DND-41 (cell line): ENCODE measurements at regions not wholly inside any gene's neighbourhood (a gene's known extent, or its start where the extent isn't known, plus 50 kb on each side); places are given as distances from the start of the nearest gene placed in this dataset.
"Not testable (repeated sequence)": the region's sequence is repeated elsewhere in the genome, so short reads cannot be mapped to it uniquely, and the experiment has no call there.

Experiments used
- ATAC-seq: fragments of 200-7000 bp; cut with Tn5 transposase; 3 replicates; pipeline ENCODE4 v1.9.1; 2021; ENCODE audit warnings: low read depth; ENCODE audit not compliant: insufficient read depth
- DNase-seq: peaks from one replicate; pipeline ENCODE4 v3.0.0-alpha.2; 2020
- H2AFZ ChIP-seq: 2 replicates; pipeline ENCODE4 v1.6.0; 2012; ENCODE audit warnings: low read depth, low read length
- H3K27ac ChIP-seq: 2 replicates; pipeline ENCODE4 v1.5.1; 2012; ENCODE audit warnings: low read length, inconsistent platforms
- H3K27me3 ChIP-seq: fragments of 200-600 bp; sonication (generic); 2 replicates; pipeline ENCODE4 v1.6.0; 2012; ENCODE audit warnings: low read length, mild to moderate bottlenecking, inconsistent platforms; ENCODE audit not compliant: insufficient read depth, poor library complexity
- H3K36me3 ChIP-seq: 2 replicates; pipeline ENCODE4 v1.5.1; 2012; ENCODE audit warnings: low read length, inconsistent platforms; ENCODE audit not compliant: insufficient read depth
- H3K4me1 ChIP-seq: 2 replicates; pipeline ENCODE4 v1.5.1; 2012; ENCODE audit warnings: mild to moderate bottlenecking, low read length; ENCODE audit not compliant: insufficient read depth
- H3K4me2 ChIP-seq: 2 replicates; pipeline ENCODE4 v1.6.0; 2012; ENCODE audit warnings: mild to moderate bottlenecking, moderate library complexity, low read length, inconsistent platforms; ENCODE audit not compliant: insufficient read depth
- H3K4me3 ChIP-seq, 2 experiments: fragments of 200-600 bp in 1 of 2; shearing (Covaris generic) in 1 of 2; 2 replicates each; pipeline ENCODE4 v1.5.1; 2012 to 2016; ENCODE audit warnings: inconsistent platforms in 2 of 2, low read length in 2 of 2, mild to moderate bottlenecking in 2 of 2, low read depth in 1 of 2, moderate library complexity in 1 of 2
- H3K79me2 ChIP-seq: 2 replicates; pipeline ENCODE4 v1.6.0; 2012; ENCODE audit warnings: low read length, inconsistent platforms; ENCODE audit not compliant: insufficient read depth
- H3K9ac ChIP-seq: 2 replicates; pipeline ENCODE4 v1.6.0; 2012; ENCODE audit warnings: low read depth, mild to moderate bottlenecking, inconsistent platforms, low read length, moderate library complexity
- H3K9me3 ChIP-seq: 2 replicates; pipeline ENCODE4 v1.5.1; 2012; ENCODE audit warnings: low read length, moderate library complexity, mild to moderate bottlenecking, inconsistent platforms; ENCODE audit not compliant: insufficient read depth, severe bottlenecking
- H4K20me1 ChIP-seq: 2 replicates; pipeline ENCODE4 v1.6.0; 2012; ENCODE audit warnings: low read length; ENCODE audit not compliant: insufficient read depth
- CTCF ChIP-seq: IDR thresholded peaks from 2 replicates; pipeline ENCODE4 v1.5.1; 2012; ENCODE audit warnings: borderline replicate concordance, low read length, moderate library complexity, mild to moderate bottlenecking; ENCODE audit not compliant: poor library complexity, severe bottlenecking; ENCODE audit errors: extremely low read depth
- EZH2 ChIP-seq: IDR thresholded peaks from 3 replicates; pipeline ENCODE4 v1.6.1; 2012; ENCODE audit warnings: borderline replicate concordance, low read depth, mild to moderate bottlenecking, moderate library complexity, low read length, inconsistent platforms; ENCODE audit not compliant: severe bottlenecking

- Histone ChIP-seq H3K9ac (no peak overlapping the region), H3K27me3 (no peaks in the 10 kb centered on the region), H3K9me3 (no peaks in the 10 kb centered on the region), H3K4me2 (no peak overlapping the region), H2AFZ (no peak overlapping the region), H3K36me3 (no peaks in the 10 kb centered on the region), H3K4me3 (no peak overlapping the region), H3K27ac (no peak overlapping the region), H3K4me1 (no peaks in the 10 kb centered on the region), H4K20me1 (no peaks in the 10 kb centered on the region), H3K79me2 (no peaks in the 10 kb centered on the region)
- ATAC-seq, result no peak
- TF ChIP-seq EZH2, result no peak
- TF ChIP-seq CTCF, result no peak
- no peak for DNase-seq
These were observed 410.1 kb downstream of the MAT2B start for GRCh38 chr5:163915481-163915961.

- H3K4me2 ChIP-seq, result no peak overlapping the region
- H3K4me3 ChIP-seq, result no peak overlapping the region
These were observed 411.0 kb downstream of the MAT2B start for GRCh38 chr5:163916376-163916775.

GRCh38 chr5:163916861-163917260 lies 411.4 kb downstream of the MAT2B start:
- H3K9ac ChIP-seq, result no peak overlapping the region
- H3K27me3 ChIP-seq, result no peaks in the 10 kb centered on the region
- H3K9me3 ChIP-seq, result no peaks in the 10 kb centered on the region
- H3K4me3 ChIP-seq, result no peak overlapping the region
- H3K79me2 ChIP-seq, result no peaks in the 10 kb centered on the region
- H4K20me1 ChIP-seq, result no peaks in the 10 kb centered on the region
- no peak overlapping the region for H2AFZ ChIP-seq
- no peak overlapping the region for H3K4me2 ChIP-seq
- no peak overlapping the region for H3K27ac ChIP-seq
- TF ChIP-seq CTCF (no peak), EZH2 (no peak)
- no peaks in the 10 kb centered on the region for H3K36me3 ChIP-seq
- DNase-seq (no peak), ATAC-seq (no peak)
- no peaks in the 10 kb centered on the region for H3K4me1 ChIP-seq

More at GRCh38 chr5:163916376-163916775, 411.0 kb downstream of the MAT2B start:
- no peaks in the 10 kb centered on the region for H3K4me1 ChIP-seq
- ATAC-seq (no peak), DNase-seq (no peak)
- TF ChIP-seq CTCF (no peak), EZH2 (no peak)
- H2AFZ ChIP-seq, result no peak overlapping the region
- no peak overlapping the region for H3K9ac ChIP-seq
- no peaks in the 10 kb centered on the region for H3K9me3 ChIP-seq
- no peaks in the 10 kb centered on the region for H3K36me3 ChIP-seq
- no peak overlapping the region for H3K27ac ChIP-seq
- no peaks in the 10 kb centered on the region for H4K20me1 ChIP-seq
- no peaks in the 10 kb centered on the region for H3K79me2 ChIP-seq
- H3K27me3 ChIP-seq, result no peaks in the 10 kb centered on the region

- ATAC-seq, result no peak
- Histone ChIP-seq H3K4me2 (no peak overlapping the region), H3K4me3 (no peak overlapping the region)
These were observed 412.3 kb downstream of the MAT2B start for GRCh38 chr5:163917747-163918146.

GRCh38 chr5:163934990-163935389 lies 429.6 kb downstream of the MAT2B start:
- not testable (repeated sequence) for H3K36me3 ChIP-seq, H3K9me3 ChIP-seq, H4K20me1 ChIP-seq, H3K4me1 ChIP-seq, H2AFZ ChIP-seq, H3K9ac ChIP-seq, H3K4me3 ChIP-seq, H3K27ac ChIP-seq, H3K27me3 ChIP-seq, H3K4me2 ChIP-seq, DNase-seq, ATAC-seq, H3K79me2 ChIP-seq

More at GRCh38 chr5:163917747-163918146, 412.3 kb downstream of the MAT2B start:
- no peak overlapping the region for H2AFZ ChIP-seq
- no peak overlapping the region for H3K27ac ChIP-seq
- no peaks in the 10 kb centered on the region for H3K36me3 ChIP-seq
- no peaks in the 10 kb centered on the region for H3K4me1 ChIP-seq
- H3K9ac ChIP-seq, result no peak overlapping the region
- TF ChIP-seq CTCF (no peak), EZH2 (no peak)
- no peaks in the 10 kb centered on the region for H3K27me3 ChIP-seq
- H4K20me1 ChIP-seq, result no peaks in the 10 kb centered on the region
- H3K79me2 ChIP-seq, result no peaks in the 10 kb centered on the region
- H3K9me3 ChIP-seq, result no peaks in the 10 kb centered on the region
- DNase-seq, result no peak
